ENCODE measurements at regions not wholly inside any gene's neighbourhood (a gene's known extent, or its start where the extent isn't known, plus 50 kb on each side); places are given as distances from the start of the nearest gene placed in this dataset.

- TF ChIP-seq, protein P1, sequence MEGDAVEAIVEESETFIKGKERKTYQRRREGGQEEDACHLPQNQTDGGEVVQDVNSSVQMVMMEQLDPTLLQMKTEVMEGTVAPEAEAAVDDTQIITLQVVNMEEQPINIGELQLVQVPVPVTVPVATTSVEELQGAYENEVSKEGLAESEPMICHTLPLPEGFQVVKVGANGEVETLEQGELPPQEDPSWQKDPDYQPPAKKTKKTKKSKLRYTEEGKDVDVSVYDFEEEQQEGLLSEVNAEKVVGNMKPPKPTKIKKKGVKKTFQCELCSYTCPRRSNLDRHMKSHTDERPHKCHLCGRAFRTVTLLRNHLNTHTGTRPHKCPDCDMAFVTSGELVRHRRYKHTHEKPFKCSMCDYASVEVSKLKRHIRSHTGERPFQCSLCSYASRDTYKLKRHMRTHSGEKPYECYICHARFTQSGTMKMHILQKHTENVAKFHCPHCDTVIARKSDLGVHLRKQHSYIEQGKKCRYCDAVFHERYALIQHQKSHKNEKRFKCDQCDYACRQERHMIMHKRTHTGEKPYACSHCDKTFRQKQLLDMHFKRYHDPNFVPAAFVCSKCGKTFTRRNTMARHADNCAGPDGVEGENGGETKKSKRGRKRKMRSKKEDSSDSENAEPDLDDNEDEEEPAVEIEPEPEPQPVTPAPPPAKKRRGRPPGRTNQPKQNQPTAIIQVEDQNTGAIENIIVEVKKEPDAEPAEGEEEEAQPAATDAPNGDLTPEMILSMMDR (conservative IDR thresholded peaks at IDR 0.05) = no peak
- TF ChIP-seq ZFX (IDR thresholded peaks at IDR 0.05) = no peak
Observed at GRCh38 chr13:85543144-85543543, 256.1 kb downstream of the SLITRK6 start.
